ENCODE measurements at regions not wholly inside any gene's neighbourhood (a gene's known extent, or its start where the extent isn't known, plus 50 kb on each side); places are given as distances from the start of the nearest gene placed in this dataset.

DNA sequence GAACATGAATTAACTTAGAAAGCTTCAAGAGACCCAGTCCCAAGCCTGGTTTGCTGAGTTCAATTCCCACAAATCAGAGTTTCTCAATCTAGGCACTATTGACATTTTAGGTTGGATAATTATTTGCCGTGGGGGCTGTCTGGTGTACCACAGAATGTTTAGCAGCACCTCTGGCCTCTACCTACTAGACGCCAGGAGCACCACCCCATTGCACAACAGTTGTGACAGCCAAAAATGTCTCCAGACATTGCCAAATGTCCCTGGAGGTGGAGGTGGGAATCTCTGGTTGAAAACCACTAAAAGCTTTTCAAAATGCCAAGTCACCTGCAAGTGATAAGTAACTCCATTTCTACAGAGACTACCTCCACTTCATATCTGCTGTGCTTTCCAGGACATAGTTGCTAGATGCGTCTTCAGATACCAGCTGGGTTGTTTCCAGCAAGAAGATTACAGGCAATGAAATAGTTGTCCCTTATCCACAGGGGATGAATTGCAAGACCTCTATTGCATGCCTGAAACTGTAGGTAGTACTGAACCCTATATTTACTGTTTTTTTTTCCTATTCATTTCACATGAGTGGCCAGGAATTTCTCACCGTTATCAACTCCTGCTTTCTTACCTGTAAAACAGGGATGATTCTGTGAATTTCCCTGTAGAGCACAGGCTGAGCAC lies 554.3 kb downstream of the ZEB2 start:
- TF ChIP-seq, protein P1, sequence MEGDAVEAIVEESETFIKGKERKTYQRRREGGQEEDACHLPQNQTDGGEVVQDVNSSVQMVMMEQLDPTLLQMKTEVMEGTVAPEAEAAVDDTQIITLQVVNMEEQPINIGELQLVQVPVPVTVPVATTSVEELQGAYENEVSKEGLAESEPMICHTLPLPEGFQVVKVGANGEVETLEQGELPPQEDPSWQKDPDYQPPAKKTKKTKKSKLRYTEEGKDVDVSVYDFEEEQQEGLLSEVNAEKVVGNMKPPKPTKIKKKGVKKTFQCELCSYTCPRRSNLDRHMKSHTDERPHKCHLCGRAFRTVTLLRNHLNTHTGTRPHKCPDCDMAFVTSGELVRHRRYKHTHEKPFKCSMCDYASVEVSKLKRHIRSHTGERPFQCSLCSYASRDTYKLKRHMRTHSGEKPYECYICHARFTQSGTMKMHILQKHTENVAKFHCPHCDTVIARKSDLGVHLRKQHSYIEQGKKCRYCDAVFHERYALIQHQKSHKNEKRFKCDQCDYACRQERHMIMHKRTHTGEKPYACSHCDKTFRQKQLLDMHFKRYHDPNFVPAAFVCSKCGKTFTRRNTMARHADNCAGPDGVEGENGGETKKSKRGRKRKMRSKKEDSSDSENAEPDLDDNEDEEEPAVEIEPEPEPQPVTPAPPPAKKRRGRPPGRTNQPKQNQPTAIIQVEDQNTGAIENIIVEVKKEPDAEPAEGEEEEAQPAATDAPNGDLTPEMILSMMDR (IDR thresholded peaks at IDR 0.05; ENCODE audit: low read depth, low read length, missing control alignments), result no peak
- H3K4me3 ChIP-seq (replicated peaks; ENCODE audit: low read depth, low read length), result no peak overlapping the region
- DNase-seq (ENCODE audit: extremely low read depth, low read depth), result no peak

DNA sequence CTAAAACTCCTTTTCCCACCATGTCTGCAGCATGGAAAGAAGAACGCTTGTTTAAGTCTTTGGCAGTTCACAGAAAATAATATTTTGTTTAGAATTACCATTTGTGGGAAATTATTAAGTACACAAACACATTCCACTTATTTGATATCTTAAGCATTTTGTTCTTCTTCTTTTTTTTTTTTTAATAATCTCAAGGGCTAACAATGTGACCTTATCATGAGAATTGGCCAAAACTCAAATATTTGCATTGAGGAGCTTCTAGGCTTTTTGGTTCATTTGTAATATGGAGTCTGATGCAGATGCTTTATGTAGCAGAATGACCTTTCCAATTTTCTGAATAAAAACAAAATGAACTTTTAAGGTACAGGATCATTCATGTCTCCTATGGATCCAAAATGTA lies 555.0 kb downstream of the ZEB2 start:
- no peak overlapping the region for H3K4me3 ChIP-seq (replicated peaks; ENCODE audit: low read depth, low read length)
- TF ChIP-seq, protein P1 (IDR thresholded peaks at IDR 0.05; ENCODE audit: low read depth, low read length, missing control alignments), result no peak
- DNase-seq (ENCODE audit: extremely low read depth, low read depth), result no peak

DNA sequence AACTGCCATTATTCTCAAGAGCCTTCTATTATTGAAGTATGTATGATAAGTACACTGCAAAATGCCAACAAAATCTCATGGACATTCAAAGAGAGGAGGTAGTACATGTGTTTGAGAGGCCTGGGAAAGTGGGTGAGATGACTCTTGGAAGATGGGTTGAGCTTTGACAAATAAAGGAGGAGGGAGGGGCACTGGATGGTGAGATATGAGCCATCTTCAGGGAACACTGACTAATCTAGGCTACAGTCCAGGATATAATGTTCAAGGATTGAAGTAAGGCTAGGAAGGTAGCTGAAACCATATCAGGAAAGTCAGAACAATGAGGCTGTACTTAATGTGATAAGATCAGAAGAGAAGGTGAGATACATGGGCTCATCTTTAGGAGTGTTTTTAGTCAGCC lies 559.7 kb downstream of the ZEB2 start:
- TF ChIP-seq, protein P1 (IDR thresholded peaks at IDR 0.05; ENCODE audit: low read depth, low read length, missing control alignments), result no peak
- H3K4me3 ChIP-seq (replicated peaks; ENCODE audit: low read depth, low read length), result no peak overlapping the region
- no peak for DNase-seq (ENCODE audit: extremely low read depth, low read depth)

DNA sequence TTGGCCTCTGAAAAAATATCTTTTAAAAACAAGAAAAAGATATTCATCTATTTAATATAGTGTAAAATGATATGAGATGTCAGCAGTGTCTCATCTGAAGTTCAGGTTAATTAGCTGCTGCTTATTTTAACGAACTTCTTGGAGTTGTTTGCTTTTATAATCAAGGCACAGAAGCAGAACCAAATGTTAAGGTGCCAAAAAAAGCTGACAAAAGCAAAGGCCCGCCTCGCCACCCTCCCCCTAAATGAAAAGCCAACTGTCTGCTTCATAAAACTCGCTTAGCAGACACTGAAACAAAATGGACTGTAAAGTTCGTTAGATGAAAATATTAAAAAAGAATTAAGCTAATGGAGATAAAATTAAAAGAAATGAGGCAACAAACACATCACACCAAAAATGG lies 562.6 kb downstream of the ZEB2 start:
- DNase-seq (ENCODE audit: extremely low read depth, low read depth), result no peak
- TF ChIP-seq, protein P1 (IDR thresholded peaks at IDR 0.05; ENCODE audit: low read depth, low read length, missing control alignments), result no peak
- H3K4me3 ChIP-seq (replicated peaks; ENCODE audit: low read depth, low read length), result no peak overlapping the region

DNA sequence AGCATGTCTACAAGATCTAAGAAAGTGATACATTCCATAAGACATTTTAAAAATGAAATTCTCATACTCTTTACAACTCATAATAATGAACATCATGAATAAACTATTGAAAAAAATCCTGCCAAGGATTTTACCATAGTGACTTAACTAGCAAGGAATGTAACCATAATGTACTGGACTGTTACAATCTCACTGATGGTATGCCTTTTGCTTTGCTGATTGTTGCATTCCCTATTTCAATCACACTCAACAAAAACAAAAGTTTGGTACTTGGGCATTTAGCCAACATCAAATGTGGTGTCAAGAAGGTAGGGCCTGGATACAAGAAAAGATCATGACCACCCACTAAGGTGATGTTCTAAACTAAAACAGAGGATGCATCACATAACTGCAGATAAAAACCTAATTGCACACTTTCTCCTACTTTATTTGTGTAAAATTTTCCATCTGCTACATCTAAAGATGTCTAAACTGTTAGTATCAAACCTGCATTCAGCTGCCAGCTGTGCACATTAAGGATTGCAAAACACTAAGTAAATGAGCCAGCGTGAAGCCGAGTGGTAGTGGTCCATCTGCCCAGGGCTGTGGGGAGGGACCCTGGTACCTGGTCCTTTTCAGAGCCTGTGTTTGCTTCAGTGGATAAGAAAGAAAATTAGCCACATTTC lies 564.4 kb downstream of the ZEB2 start:
- DNase-seq (ENCODE audit: extremely low read depth, low read depth), result peak; percentile 74
- TF ChIP-seq, protein P1 (IDR thresholded peaks at IDR 0.05; ENCODE audit: low read depth, low read length, missing control alignments), result no peak
- H3K4me3 ChIP-seq (replicated peaks; ENCODE audit: low read depth, low read length), result no peak overlapping the region

DNA sequence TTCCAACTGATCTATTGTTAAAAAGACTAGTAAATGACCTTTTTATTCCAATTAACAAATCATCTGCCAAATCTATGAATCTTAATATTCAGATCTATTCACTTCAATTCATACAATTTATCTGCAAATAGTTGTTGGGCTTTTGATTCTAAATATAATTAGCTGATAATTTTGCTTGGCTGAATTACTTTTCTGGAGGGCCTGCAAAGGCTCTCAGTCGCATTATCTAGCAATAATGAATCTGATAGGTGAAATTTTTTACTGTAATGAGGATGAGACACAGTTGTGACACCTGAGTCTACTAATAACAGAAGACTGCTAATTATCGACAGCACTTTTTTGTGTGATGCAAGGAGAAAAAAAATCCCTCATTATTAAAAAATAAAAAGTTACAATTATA lies 565.1 kb downstream of the ZEB2 start:
- H3K4me3 ChIP-seq (replicated peaks; ENCODE audit: low read depth, low read length), result no peak overlapping the region
- no peak for DNase-seq (ENCODE audit: extremely low read depth, low read depth)
- TF ChIP-seq, protein P1 (IDR thresholded peaks at IDR 0.05; ENCODE audit: low read depth, low read length, missing control alignments), result no peak
